NB4 (cell line): ENCODE measurements at regions not wholly inside any gene's neighbourhood (a gene's known extent, or its start where the extent isn't known, plus 50 kb on each side); places are given as distances from the start of the nearest gene placed in this dataset.

ENCODE experiments used
- POLR2A ChIP-seq: IDR thresholded peaks from 2 replicates; pipeline ENCODE4 v1.6.1; 2011; ENCODE audit warnings: mild to moderate bottlenecking; ENCODE audit not compliant: insufficient read length; ENCODE audit errors: extremely low read depth
- TF ChIP-seq, protein P1 (sequence below): IDR thresholded peaks from one replicate; pipeline ENCODE4 v1.5.1; 2012; ENCODE audit warnings: low read depth, low read length

DNA sequence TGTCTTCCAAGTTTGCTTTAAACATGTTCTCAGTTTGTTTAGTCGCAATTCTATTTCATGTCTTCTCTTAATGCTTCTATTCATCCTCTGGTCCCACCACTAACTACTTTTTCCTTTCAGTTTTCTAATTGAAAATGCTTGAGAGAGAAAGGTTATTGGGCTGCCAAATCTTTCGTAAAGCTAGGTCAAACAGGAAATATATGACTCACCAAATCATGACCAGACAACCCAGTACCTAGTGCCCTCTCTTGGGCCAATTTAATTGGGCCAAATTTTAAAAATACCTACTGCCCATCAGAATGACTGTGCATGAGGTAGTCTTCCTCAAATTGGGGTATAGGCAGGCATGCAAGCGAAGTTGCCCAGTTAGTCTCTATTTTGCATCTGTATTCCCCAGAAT lies 295.4 kb upstream of the PBX1 start:
- TF ChIP-seq, protein P1, sequence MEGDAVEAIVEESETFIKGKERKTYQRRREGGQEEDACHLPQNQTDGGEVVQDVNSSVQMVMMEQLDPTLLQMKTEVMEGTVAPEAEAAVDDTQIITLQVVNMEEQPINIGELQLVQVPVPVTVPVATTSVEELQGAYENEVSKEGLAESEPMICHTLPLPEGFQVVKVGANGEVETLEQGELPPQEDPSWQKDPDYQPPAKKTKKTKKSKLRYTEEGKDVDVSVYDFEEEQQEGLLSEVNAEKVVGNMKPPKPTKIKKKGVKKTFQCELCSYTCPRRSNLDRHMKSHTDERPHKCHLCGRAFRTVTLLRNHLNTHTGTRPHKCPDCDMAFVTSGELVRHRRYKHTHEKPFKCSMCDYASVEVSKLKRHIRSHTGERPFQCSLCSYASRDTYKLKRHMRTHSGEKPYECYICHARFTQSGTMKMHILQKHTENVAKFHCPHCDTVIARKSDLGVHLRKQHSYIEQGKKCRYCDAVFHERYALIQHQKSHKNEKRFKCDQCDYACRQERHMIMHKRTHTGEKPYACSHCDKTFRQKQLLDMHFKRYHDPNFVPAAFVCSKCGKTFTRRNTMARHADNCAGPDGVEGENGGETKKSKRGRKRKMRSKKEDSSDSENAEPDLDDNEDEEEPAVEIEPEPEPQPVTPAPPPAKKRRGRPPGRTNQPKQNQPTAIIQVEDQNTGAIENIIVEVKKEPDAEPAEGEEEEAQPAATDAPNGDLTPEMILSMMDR = no peak
- TF ChIP-seq POLR2A = no peak
